GM12878 (cell line): ENCODE measurements at regions not wholly inside any gene's neighbourhood (a gene's known extent, or its start where the extent isn't known, plus 50 kb on each side); places are given as distances from the start of the nearest gene placed in this dataset.

Experiments used
- ASH2L ChIP-seq: fragments of 300-600, 200-600 bp; sonication (generic); IDR thresholded peaks from 2 replicates; pipeline ENCODE4 v1.6.1; 2017; ENCODE audit warnings: low read depth, mild to moderate bottlenecking, borderline replicate concordance
- BRCA1 ChIP-seq: IDR thresholded peaks from 2 replicates; pipeline ENCODE4 v1.6.1; 2011; ENCODE audit warnings: low read depth, low read length, improper control_type of control experiment
- CREB1 ChIP-seq: IDR thresholded peaks from 2 replicates; pipeline ENCODE4 v1.6.1; 2012; ENCODE audit warnings: low read depth, mild to moderate bottlenecking, inconsistent platforms
- JUND ChIP-seq: IDR thresholded peaks from 2 replicates; pipeline ENCODE4 v1.6.1; 2012; ENCODE audit warnings: low read depth, mild to moderate bottlenecking, low read length, improper control_type of control experiment, moderate library complexity
- POLR2A ChIP-seq: IDR thresholded peaks from 2 replicates; pipeline ENCODE4 v1.6.1; 2011; ENCODE audit warnings: low read depth, mild to moderate bottlenecking, low read length
- RAD21 ChIP-seq: IDR thresholded peaks from 2 replicates; pipeline ENCODE4 v1.6.1; 2011; ENCODE audit warnings: mild to moderate bottlenecking, low read depth, low read length, moderate library complexity; ENCODE audit not compliant: insufficient read depth
- RBBP5 ChIP-seq: fragments of 200-600 bp; sonication (generic); conservative IDR thresholded peaks from 2 replicates; pipeline ENCODE4 v1.6.1; 2016
- TF ChIP-seq, protein P1 (sequence below), 3 experiments: IDR thresholded peaks in 2 of 3; conservative IDR thresholded peaks in 1 of 3; 2 replicates each; pipeline ENCODE4 v1.5.1; 2011; ENCODE audit warnings: low read depth in 3 of 3, low read length in 3 of 3, mild to moderate bottlenecking in 3 of 3, control low read depth in 2 of 3, moderate library complexity in 2 of 3, inconsistent platforms in 1 of 3, mixed read lengths in 1 of 3; ENCODE audit not compliant: control insufficient read depth in 2 of 3, insufficient read depth in 1 of 3; ENCODE audit errors: extremely low read depth in 1 of 3

DNA sequence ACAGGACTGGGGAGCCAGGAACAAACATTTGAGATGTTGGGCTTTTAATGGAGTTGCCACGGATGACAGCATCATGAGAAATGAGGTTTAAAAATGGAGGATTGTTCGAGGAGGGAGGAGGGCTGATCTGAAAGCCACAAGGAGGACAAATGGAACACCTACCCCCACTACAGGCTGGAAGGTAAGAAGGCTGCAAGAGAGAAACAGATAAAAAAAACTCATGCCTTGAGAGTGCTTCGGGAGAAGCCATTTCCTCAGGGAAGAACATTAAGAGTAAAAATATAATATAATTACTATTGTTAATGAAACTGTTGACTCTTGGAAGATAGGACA is 119.5 kb upstream of the MAP9 start:
- no peak for TF ChIP-seq CREB1
- TF ChIP-seq JUND: no peak
- TF ChIP-seq, protein P1, sequence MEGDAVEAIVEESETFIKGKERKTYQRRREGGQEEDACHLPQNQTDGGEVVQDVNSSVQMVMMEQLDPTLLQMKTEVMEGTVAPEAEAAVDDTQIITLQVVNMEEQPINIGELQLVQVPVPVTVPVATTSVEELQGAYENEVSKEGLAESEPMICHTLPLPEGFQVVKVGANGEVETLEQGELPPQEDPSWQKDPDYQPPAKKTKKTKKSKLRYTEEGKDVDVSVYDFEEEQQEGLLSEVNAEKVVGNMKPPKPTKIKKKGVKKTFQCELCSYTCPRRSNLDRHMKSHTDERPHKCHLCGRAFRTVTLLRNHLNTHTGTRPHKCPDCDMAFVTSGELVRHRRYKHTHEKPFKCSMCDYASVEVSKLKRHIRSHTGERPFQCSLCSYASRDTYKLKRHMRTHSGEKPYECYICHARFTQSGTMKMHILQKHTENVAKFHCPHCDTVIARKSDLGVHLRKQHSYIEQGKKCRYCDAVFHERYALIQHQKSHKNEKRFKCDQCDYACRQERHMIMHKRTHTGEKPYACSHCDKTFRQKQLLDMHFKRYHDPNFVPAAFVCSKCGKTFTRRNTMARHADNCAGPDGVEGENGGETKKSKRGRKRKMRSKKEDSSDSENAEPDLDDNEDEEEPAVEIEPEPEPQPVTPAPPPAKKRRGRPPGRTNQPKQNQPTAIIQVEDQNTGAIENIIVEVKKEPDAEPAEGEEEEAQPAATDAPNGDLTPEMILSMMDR (IDR thresholded peaks at IDR 0.05 in 2 of 3, conservative IDR thresholded peaks at IDR 0.05 in 1 of 3; ENCODE audit: control insufficient read depth in 2 of 3, extremely low read depth in 1 of 3, insufficient read depth in 1 of 3, low read depth in 3 of 3, low read length in 3 of 3): no peak
- TF ChIP-seq POLR2A: no peak
- no peak for TF ChIP-seq RAD21
- no peak for TF ChIP-seq ASH2L
- no peak for TF ChIP-seq BRCA1
- TF ChIP-seq RBBP5: no peak
